Esophagus squamous epithelium (tissue), 4 donors: ENCODE measurements at regions not wholly inside any gene's neighbourhood (a gene's known extent, or its start where the extent isn't known, plus 50 kb on each side); places are given as distances from the start of the nearest gene placed in this dataset.

Source experiments
- POLR2A ChIP-seq, 4 donors: fragments of 450-650 bp; IDR thresholded peaks; one replicate each; pipeline ENCODE4 v1.6.1; 2017; ENCODE audit warnings: antibody characterized with exemption in 4 of 4, mild to moderate bottlenecking in 4 of 4, moderate library complexity in 3 of 4
- TF ChIP-seq, protein P1 (sequence below), 6 experiments: fragments of 450-650 bp in 4 of 6; fragments of 200-600 bp in 2 of 6; sonication (generic) in 2 of 6; IDR thresholded peaks; one replicate each; pipeline ENCODE4 v1.5.1; 2016 to 2019; ENCODE audit warnings: antibody characterized with exemption in 6 of 6, mild to moderate bottlenecking in 4 of 6, moderate library complexity in 4 of 6

DNA sequence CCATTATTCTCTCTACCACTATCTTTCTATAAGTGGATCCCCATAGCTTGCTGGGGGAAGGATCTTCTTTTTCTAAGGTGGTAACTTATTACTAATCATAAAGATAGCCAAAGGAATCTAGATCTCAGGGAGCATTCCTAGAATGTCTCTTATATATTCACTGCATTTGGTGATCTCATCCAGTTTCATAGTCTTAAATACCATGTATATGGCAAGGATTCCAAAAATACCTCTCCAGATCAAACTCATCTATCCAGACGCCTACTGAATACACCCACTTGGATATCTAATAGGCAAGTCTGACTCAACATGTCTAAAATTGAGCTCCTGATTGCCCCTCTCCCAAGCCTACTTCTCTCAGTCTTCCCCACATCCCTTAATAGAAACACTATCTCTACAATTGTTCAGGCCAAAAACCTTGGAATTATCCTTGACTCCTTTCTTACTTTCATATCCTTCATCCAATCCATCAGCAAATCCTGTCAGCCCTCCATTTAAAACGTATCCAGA, 264.4 kb downstream of the HACE1 start:
- TF ChIP-seq, protein P1, sequence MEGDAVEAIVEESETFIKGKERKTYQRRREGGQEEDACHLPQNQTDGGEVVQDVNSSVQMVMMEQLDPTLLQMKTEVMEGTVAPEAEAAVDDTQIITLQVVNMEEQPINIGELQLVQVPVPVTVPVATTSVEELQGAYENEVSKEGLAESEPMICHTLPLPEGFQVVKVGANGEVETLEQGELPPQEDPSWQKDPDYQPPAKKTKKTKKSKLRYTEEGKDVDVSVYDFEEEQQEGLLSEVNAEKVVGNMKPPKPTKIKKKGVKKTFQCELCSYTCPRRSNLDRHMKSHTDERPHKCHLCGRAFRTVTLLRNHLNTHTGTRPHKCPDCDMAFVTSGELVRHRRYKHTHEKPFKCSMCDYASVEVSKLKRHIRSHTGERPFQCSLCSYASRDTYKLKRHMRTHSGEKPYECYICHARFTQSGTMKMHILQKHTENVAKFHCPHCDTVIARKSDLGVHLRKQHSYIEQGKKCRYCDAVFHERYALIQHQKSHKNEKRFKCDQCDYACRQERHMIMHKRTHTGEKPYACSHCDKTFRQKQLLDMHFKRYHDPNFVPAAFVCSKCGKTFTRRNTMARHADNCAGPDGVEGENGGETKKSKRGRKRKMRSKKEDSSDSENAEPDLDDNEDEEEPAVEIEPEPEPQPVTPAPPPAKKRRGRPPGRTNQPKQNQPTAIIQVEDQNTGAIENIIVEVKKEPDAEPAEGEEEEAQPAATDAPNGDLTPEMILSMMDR (IDR thresholded peaks at IDR 0.05), result no peak
- TF ChIP-seq POLR2A (IDR thresholded peaks at IDR 0.05), result no peak
